ENCODE measurements at regions not wholly inside any gene's neighbourhood (a gene's known extent, or its start where the extent isn't known, plus 50 kb on each side); places are given as distances from the start of the nearest gene placed in this dataset.

DNA sequence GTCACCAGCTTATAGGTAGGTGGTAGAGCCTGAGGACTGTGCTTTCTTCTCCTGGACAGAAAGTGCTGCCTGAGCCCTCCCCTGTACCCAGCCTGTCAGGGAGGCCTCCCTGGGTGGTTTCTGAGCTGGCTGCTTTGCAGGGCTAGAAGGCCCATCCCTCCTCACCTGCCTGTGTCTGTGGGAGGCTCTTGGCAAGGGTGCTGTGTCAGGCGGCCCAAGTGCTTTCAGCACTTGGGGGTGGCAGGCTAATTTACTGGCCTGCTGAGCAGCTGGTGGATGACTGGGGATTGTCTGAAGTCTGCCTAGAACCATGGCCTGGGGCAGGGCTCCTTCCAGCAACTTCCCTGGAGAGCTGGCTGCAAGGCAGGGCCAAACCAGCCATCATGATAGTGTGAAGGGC is 139.0 kb upstream of the NAV2 start:
- Histone ChIP-seq H3K36me3 (ENCODE audit: insufficient read depth, low read length) (no peaks in the 10 kb centered on the region), H3K4me1 (ENCODE audit: insufficient read depth, low read length) (peaks cover 12% of the 10 kb centered on the region), H3K9ac (ENCODE audit: low read depth, low read length) (no peak overlapping the region), H3K9me3 (ENCODE audit: control insufficient read depth, insufficient read depth, low read length) (no peaks in the 10 kb centered on the region)

DNA sequence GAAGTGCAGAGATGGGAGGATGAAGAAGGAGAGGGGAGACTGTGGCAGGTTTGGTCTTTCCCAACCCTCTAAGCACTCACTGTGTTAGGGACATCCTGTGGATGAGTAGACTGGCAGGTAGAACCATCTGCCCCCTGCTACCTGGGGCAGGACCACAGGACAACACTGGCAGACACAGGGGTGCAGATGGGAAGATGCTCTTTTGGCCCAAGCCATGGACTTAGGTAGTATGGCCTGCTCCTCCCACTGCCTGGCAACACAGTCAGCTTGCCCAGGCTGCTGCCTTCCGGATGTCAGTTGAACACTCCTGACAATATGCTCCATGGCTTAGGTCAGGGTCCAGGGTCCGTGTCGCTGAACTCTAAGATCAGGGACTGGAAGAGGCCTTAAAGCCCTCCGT is 140.7 kb upstream of the NAV2 start:
- Histone ChIP-seq H3K36me3 (ENCODE audit: insufficient read depth, low read length) (no peaks in the 10 kb centered on the region), H3K4me1 (ENCODE audit: insufficient read depth, low read length) (no peaks in the 10 kb centered on the region), H3K9ac (ENCODE audit: low read depth, low read length) (no peak overlapping the region), H3K9me3 (ENCODE audit: control insufficient read depth, insufficient read depth, low read length) (no peaks in the 10 kb centered on the region)

DNA sequence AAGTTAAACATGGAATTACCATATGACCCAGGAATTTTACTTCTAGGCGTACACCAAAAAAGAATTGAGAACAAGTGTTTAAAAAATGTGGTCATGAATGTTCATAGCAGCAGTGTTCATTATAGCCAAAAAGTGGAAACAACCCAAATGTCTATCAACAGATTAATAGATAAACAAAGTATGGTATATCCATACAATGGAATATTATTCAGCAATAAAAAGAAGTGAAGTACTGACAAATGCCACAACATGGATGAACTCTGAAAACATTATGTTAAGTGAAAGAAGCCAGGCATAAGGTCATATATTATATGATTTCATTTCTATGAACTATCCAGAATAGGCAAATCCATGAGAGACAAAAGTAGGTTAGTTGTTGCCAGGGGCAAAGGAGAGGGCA is 141.7 kb upstream of the NAV2 start:
- H3K4me1 ChIP-seq (ENCODE audit: insufficient read depth, low read length): no peaks in the 10 kb centered on the region
- no peaks in the 10 kb centered on the region for H3K36me3 ChIP-seq (ENCODE audit: insufficient read depth, low read length)
- no peak overlapping the region for H3K9ac ChIP-seq (ENCODE audit: low read depth, low read length)
- H3K9me3 ChIP-seq (ENCODE audit: control insufficient read depth, insufficient read depth, low read length): no peaks in the 10 kb centered on the region

DNA sequence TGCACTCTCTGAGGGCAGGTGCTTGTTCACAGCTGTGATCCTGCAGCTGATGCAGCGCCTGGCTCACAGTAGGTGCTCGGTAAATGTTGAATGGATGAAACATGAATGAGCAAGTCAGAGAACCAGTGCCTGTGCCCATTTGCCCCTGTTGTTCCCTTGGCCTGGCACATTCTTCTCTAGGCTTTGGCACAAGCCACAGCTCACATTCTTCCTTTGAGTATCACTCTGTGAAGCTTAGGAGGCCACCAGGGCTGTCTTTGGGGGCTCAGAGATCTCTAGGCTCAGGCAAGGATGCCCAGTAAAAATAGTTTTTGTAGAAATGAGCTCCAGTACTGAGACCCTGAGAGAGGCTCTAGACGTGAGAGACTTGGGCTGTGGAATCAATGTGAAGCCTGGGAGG is 144.6 kb upstream of the NAV2 start:
- Histone ChIP-seq H3K9me3 (ENCODE audit: control insufficient read depth, insufficient read depth, low read length) (no peaks in the 10 kb centered on the region), H3K36me3 (ENCODE audit: insufficient read depth, low read length) (no peaks in the 10 kb centered on the region), H3K9ac (ENCODE audit: low read depth, low read length) (no peak overlapping the region), H3K4me1 (ENCODE audit: insufficient read depth, low read length) (no peaks in the 10 kb centered on the region)

DNA sequence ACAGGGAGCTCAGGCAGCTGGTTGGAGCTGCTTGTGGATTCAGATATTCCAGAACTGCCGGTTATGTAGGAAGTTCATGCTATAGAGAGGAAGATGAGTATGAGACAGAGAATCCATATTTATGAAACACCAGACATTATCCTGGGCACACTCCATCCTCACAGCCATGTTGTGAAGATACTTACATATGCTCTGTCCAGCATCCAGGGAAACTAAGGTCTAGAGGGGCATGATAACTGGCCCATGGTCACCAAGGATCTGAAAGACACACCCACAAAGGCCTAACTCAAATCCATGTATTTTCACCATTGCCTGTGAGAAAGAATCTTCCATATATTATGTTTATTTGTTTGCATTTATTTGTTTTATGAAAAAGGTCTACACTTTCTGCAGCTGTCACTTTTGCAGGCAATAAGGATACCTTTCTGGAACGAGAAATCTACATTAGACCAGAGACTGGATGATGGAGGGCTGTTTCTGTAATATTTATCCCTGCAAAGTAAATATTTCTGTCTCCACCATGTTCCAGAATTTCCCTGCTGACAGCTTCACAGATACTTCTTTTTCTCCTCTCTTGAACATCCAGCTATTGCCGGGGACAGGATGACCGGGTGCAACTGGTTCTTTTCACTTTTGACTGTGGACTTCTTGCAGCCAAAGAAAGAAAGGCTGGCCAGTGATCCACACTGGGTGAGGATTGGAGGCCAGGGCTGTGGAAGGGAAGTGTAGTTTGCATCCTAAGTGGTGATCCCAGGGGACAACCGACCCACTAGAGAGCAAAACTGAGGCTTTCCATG is 145.9 kb upstream of the NAV2 start:
- Histone ChIP-seq H3K36me3 (ENCODE audit: insufficient read depth, low read length) (no peaks in the 10 kb centered on the region), H3K4me1 (ENCODE audit: insufficient read depth, low read length) (no peaks in the 10 kb centered on the region), H3K9me3 (ENCODE audit: control insufficient read depth, insufficient read depth, low read length) (no peaks in the 10 kb centered on the region), H3K9ac (ENCODE audit: low read depth, low read length) (no peak overlapping the region)

DNA sequence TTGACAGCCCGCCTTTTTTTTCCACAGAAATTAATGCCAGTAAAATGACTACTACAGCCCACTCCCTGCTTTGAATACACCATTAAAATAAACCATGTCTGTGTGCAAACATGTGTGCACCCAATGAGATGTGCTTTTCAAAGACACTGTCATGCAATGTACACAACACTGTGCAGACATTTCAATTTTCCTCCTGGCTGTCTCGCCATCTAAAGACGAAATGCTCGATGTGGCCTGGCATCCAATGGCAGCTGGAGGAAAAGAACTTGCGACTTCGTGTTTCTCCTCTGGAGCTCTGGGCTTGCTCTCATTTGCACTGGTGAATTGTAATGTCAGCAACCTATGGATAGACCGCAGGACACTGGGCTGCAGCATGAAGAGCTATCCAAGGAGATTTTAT is 147.0 kb upstream of the NAV2 start:
- Histone ChIP-seq H3K36me3 (ENCODE audit: insufficient read depth, low read length) (no peaks in the 10 kb centered on the region), H3K9ac (ENCODE audit: low read depth, low read length) (no peak overlapping the region), H3K9me3 (ENCODE audit: control insufficient read depth, insufficient read depth, low read length) (no peaks in the 10 kb centered on the region), H3K4me1 (ENCODE audit: insufficient read depth, low read length) (no peaks in the 10 kb centered on the region)

DNA sequence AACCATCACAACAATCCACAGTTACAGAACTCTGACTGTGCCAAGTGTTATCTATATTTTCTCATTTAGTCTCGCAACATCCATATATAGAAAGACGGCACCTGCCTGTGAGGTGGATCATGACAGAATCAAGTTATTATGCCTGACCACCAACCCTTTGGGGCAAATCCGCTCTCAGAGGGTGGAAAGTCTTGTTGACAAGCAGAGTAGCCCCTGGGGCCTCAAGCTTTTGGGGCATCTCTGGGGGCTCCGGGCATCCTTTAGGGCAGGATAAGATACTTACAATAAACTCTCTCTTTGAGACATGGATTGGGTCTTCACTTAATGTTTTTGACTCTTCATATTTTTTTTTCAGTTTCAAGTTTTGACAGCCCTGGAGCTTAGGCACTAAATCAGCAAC is 150.5 kb upstream of the NAV2 start:
- Histone ChIP-seq H3K9ac (ENCODE audit: low read depth, low read length) (no peak overlapping the region), H3K36me3 (ENCODE audit: insufficient read depth, low read length) (no peaks in the 10 kb centered on the region), H3K4me1 (ENCODE audit: insufficient read depth, low read length) (no peaks in the 10 kb centered on the region), H3K9me3 (ENCODE audit: control insufficient read depth, insufficient read depth, low read length) (peaks cover 3% of the 10 kb centered on the region; the same call in 1 of the 2 replicates)

DNA sequence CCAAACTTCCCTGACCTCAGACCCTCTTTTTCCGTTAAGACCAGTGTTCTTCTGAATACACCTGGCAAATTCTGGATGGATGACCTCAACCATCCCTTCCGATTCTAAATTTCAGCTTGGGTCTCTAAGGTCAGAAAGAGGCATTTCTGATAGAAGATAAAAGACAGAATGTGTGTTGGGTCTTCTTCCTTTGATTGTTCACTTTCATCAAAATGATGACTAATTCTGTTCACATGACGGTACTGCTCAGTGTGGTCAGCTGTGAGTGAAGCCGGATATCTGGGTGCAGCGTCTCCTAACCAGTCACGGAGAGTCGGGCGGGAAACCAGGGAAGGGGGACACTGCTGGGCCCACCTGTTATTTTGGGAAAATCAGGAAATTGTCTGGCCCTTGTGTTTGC is 151.6 kb upstream of the NAV2 start:
- peaks cover 3% of the 10 kb centered on the region; the same call in 1 of the 2 replicates for H3K9me3 ChIP-seq (ENCODE audit: control insufficient read depth, insufficient read depth, low read length)
- H3K9ac ChIP-seq (ENCODE audit: low read depth, low read length): no peak overlapping the region
- H3K36me3 ChIP-seq (ENCODE audit: insufficient read depth, low read length): no peaks in the 10 kb centered on the region
- no peaks in the 10 kb centered on the region for H3K4me1 ChIP-seq (ENCODE audit: insufficient read depth, low read length)

DNA sequence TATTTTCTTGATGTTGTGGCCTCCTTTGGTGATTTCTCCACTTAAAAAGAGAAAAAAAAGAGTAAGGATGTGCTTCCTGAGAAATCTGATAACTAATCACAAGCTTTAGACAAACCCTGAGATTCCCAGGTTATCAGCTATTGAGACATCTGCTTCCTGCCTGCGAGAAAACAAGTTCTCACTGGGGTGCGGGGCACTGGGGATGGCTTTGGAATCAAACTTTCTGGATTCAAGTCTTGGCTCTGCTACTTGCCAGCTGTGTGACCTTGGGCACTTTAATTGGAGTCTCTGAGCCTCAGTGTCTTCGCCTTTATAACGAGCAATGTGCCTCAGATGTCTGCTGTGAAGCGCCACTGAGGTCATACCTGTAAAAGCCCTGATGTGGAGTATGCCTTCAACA is 152.5 kb upstream of the NAV2 start:
- Histone ChIP-seq H3K36me3 (ENCODE audit: insufficient read depth, low read length) (no peaks in the 10 kb centered on the region), H3K9ac (ENCODE audit: low read depth, low read length) (no peak overlapping the region), H3K9me3 (ENCODE audit: control insufficient read depth, insufficient read depth, low read length) (peaks cover 3% of the 10 kb centered on the region; the same call in 1 of the 2 replicates), H3K4me1 (ENCODE audit: insufficient read depth, low read length) (no peaks in the 10 kb centered on the region)

DNA sequence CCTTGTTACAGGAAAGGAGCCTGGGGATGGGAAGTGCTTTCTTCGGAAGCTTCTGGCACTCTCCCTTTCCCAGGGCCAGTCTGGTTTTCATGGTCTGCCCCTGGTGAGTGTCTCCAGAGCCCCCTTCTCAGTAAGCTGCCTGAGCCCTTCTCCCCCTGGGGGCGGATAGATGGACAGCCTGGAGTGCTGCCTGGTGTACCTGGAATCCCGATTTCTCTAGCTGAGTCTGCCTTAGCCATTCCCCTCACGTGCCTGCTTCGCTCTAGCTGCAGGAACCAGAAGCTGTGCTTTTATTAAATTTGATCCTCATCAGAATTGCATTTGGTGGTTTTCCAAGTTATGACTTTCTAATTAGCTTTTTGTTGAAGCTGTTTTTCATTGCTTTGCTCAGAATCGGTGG is 152.9 kb upstream of the NAV2 start:
- Histone ChIP-seq H3K4me1 (ENCODE audit: insufficient read depth, low read length) (no peaks in the 10 kb centered on the region), H3K9ac (ENCODE audit: low read depth, low read length) (no peak overlapping the region), H3K36me3 (ENCODE audit: insufficient read depth, low read length) (no peaks in the 10 kb centered on the region), H3K9me3 (ENCODE audit: control insufficient read depth, insufficient read depth, low read length) (peaks cover 3% of the 10 kb centered on the region; the same call in 1 of the 2 replicates)

DNA sequence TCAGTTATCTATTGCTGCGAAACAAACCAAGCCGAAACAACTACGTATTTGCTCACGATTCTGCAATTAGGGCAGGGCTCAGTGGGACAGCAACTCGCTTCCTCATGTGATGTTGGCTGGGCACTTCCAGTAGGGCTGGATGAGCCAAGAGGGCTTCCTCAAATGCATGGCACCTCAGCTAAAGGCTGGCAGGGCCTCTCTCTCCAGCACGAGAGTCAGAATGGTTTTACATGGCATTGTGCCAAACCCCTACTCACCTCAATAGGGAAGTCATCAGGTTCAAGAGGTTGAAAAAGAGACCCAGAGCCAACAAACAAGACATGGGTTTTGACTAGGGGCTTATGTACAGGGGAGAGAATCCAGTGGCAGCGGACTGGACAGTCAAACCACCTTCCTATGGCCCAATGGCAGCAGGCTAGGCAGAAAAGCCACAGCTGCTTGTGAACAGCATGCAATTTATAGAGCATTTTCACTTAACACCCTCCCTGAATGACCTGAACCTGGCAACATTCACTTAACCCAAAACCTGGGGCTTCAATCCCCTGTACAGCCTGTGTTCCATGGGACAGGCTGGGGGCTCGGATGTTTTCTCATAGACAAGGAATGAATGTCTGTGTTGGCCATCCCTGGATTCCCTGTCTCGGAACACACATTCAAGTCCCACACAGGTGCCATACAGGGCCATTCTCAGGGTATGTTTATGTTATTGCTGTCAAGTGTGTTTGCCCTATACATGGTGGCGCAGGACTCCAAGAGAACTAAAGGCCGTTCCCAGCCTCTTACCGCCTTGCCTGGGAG is 154.2 kb upstream of the NAV2 start:
- no peaks in the 10 kb centered on the region for H3K4me1 ChIP-seq (ENCODE audit: insufficient read depth, low read length)
- H3K9ac ChIP-seq (ENCODE audit: low read depth, low read length): no peak overlapping the region
- no peaks in the 10 kb centered on the region for H3K36me3 ChIP-seq (ENCODE audit: insufficient read depth, low read length)
- peaks cover 3% of the 10 kb centered on the region; the same call in 1 of the 2 replicates for H3K9me3 ChIP-seq (ENCODE audit: control insufficient read depth, insufficient read depth, low read length)

DNA sequence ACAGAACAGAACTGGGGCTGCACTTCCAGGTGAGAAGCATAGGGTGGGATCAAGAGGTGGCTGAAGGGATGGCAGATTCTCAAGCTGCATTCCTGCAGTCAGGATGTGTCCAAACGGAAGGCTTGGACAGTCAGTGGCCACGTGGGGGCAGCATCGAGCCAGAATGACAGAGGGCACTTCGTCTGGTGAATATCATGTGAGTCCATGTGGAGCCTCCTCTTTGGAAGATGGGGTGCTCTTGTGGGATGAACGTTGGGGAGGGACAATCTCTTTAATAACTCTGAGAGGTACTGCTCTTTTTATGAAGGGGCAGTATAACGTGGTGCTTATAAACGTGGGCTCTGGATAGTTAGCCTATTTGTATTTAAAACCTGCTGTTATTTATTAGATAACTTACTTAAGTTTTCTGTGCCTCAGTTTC is 154.9 kb upstream of the NAV2 start:
- no peak overlapping the region for H3K9ac ChIP-seq (ENCODE audit: low read depth, low read length)
- no peaks in the 10 kb centered on the region for H3K36me3 ChIP-seq (ENCODE audit: insufficient read depth, low read length)
- H3K4me1 ChIP-seq (ENCODE audit: insufficient read depth, low read length): no peaks in the 10 kb centered on the region
- H3K9me3 ChIP-seq (ENCODE audit: control insufficient read depth, insufficient read depth, low read length): peaks cover 3% of the 10 kb centered on the region; the same call in 1 of the 2 replicates

DNA sequence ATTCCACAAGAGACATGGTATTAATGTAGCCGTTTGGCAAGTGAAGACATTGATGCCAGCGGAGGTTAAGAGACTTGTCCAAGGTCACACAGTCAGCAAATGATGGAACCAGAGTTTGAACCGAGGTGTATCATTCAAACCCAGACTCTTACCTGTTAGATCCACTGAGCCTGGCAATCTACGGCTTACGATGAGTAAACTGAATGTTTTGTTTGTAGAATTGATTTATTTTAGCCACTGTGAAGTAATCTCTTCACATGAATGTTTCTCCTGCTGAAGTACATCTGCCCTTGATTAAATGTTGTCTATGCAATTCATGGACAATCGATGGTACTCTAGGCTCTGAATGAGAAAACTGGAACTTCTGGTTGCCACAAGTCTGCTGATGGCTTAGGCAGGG is 155.5 kb upstream of the NAV2 start:
- Histone ChIP-seq H3K9me3 (ENCODE audit: control insufficient read depth, insufficient read depth, low read length) (peaks cover 3% of the 10 kb centered on the region; the same call in 1 of the 2 replicates), H3K36me3 (ENCODE audit: insufficient read depth, low read length) (no peaks in the 10 kb centered on the region), H3K9ac (ENCODE audit: low read depth, low read length) (no peak overlapping the region), H3K4me1 (ENCODE audit: insufficient read depth, low read length) (no peaks in the 10 kb centered on the region)

DNA sequence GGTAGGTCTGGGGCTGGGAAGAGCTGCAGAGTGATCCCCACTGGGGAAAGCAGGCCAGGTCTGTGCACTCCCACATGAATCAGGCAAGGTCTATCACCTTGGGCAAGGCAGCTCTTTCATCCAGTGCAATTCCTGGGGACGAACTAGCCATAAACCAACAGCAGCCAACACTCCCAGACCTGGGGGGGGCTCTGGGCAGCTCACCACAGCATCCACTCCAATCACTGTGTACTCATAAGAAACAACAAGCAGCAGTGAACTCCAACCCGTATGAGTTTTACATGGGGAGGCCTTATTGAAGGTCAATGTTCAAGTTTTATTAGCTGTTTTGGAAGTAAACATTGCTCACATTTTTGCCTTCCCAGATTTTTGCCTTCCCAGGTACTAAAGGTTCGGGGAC is 157.4 kb upstream of the NAV2 start:
- H3K36me3 ChIP-seq (ENCODE audit: insufficient read depth, low read length): no peaks in the 10 kb centered on the region
- H3K9me3 ChIP-seq (ENCODE audit: control insufficient read depth, insufficient read depth, low read length): peaks cover 3% of the 10 kb centered on the region; the same call in 1 of the 2 replicates
- no peak overlapping the region for H3K9ac ChIP-seq (ENCODE audit: low read depth, low read length)
- no peaks in the 10 kb centered on the region for H3K4me1 ChIP-seq (ENCODE audit: insufficient read depth, low read length)

Measured in ES-I3 (cell line).